Dedifferentiated amniotic fluid mesenchymal stem cell (primary cell): ENCODE measurements at regions not wholly inside any gene's neighbourhood (a gene's known extent, or its start where the extent isn't known, plus 50 kb on each side); places are given as distances from the start of the nearest gene placed in this dataset.
A peak's percentile ranks its signal among the peaks of the same experiment; 100 is the strongest.

Source experiments
- DNase-seq: peaks from one replicate; pipeline ENCODE4 v3.0.0-alpha.2; 2016; ENCODE audit errors: extremely low spot score

DNA sequence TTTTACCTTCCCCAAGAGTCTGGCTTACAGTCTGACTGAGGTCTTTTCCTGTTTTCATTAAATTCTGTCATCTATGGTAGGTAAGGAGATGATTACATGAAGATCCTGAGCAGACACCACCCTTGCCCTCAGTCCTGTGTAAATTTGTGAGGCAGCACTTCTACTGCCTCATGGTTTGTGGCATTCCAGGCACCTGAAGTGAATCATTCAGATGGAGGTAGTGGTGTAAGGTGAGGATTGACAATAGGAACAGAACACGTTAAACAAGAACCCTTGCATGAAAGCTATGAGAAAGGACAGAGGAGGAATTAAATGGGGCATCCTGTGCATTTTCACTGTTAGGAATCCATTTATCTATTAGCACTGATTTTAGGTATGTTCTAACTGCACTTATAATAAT, 618.6 kb downstream of the TLL1 start:
- DNase-seq, result no peak

- no peak for DNase-seq
Observed at GRCh38 chr4:166493924-166494345, 620.9 kb downstream of the TLL1 start.

DNA sequence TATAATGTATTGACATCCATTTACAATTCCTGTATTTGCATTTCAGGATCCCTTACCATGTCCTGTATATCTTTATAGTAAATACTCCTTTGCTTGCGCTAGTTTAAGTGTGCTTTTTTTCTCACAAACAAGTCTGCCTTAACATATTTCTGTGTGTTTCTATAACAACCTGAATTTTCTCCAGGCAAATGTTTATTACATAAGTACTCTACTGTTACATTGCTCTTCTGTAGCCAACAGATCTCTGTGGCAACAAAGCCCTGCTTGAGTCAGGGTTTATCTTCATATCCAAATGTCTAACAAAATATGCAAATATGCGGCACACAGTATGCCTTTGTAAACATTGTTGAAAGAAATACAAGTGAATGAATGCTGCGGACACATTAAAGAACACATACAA, 625.5 kb downstream of the TLL1 start:
- peak; percentile 54 for DNase-seq

- DNase-seq, result no peak
Observed at GRCh38 chr4:166499820-166500219, 626.8 kb downstream of the TLL1 start.

DNA sequence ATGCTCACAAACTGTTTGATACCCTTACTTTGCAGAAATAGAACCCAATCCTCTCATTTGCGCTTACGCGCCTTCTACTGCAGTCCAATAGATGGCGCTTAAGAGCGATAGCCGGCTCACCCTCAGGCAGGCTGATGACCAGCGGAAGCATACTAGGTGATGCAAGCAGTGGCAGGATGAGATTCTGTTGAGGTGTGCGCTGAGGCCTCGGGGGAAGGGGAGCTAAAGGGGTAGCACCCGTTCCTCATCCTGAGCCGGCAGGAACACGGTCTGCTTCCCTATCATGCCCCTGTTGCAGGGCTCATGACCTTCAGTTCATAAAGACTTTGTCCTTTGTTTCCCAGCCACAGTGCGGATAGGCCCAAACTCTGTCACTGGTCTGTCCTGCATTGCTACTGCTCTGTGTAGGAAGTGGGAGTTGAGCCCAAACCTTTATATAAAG, 628.9 kb downstream of the TLL1 start:
- DNase-seq, result no peak

- DNase-seq, result no peak
Observed at GRCh38 chr4:166502660-166503059, 629.6 kb downstream of the TLL1 start.

- no peak for DNase-seq
Observed at GRCh38 chr4:166506051-166506450, 633.0 kb downstream of the TLL1 start.

DNA sequence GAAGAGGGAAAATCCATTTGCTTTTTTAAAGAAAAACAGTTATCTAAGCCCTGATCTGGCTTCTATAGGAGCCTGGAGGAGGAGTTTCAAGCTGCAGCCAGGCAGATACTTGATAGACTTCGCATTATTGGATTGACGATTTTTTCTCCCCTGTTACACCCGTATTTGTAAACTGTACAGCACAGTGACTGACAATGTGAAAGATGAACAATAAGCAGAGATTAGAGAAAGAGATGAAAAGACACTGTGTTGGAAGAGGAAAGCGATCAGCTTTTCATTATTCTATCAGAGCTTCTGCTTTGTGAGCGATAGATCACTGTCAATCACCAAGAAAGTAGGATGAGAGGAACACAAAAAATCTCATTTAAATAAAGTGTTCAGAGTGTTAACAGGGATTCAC, 639.2 kb downstream of the TLL1 start:
- no peak for DNase-seq

DNA sequence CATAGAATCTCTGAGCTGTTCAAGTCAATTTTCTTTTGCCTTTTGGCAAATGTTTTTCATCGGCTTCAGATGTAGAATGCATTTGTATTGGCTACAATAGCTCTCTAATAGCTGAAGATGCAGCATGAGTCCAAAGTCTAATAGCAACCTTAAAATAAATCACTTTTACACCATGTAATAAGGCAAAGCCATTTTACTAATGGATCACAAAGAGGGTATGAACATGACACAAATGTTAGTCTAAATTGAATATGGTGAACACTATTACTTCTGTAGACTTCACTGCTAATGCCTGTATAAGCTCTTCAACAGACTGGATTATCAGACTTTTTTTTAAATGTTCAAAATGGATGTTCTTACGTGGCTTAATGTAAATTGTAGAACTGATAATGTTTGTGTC, 645.3 kb downstream of the TLL1 start:
- DNase-seq, result no peak

DNA sequence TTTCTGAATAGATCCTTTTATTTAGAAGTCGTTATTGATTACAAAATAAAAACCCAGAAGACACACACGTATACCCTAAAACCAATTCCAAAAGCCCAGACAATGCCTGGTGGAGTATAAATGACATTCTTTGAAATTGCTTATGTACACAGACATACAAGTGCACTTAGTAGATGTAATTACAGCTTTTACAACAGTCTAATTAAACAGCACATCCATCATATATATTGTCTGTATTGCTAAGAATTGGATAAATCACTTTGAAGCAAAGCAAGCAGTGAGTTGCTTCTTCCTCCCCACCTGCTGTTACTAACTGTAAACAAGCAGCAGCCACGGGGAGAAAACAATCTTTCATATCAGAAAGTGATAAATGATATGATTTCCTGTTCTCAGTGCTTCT, 645.7 kb downstream of the TLL1 start:
- no peak for DNase-seq

DNA sequence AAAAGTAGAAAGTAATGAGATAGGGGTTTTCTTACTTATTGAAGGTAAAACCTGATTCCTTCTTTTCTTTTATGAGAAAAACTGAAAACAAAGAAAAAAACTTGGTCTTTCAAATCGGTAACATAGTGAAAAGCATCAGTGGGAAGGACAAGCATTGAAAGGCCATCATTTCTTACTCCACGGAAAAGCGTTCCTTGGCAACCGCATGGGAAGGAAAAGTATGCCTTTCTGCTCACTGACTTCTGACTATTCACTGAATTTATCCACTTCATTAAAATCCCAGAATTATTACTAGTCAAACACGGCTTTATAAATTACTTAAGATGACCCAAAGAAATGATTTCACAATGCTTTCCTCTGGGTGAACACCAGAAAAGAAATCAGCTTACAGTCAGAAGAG, 646.7 kb downstream of the TLL1 start:
- no peak for DNase-seq

- DNase-seq, result no peak
Observed at GRCh38 chr4:166527500-166527899, 654.5 kb downstream of the TLL1 start.

DNA sequence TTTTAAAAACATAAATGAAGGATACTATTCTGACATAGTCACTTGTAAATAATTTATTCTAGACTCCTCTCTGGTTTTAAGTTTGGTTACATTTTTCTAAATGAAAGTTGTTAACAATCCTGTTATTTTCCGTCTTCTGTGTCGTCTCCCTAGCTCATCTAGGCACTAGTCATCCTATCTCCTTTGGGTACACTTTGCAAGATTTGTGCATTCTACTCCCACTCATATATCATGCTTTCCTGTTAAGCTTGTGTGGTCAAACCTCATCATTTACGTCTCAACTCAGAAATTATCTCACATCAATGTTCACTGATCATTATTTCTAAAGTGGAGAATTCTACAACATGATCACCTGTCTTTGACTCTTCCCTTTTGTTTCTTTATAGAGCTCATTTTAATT, 658.7 kb downstream of the TLL1 start:
- no peak for DNase-seq

DNA sequence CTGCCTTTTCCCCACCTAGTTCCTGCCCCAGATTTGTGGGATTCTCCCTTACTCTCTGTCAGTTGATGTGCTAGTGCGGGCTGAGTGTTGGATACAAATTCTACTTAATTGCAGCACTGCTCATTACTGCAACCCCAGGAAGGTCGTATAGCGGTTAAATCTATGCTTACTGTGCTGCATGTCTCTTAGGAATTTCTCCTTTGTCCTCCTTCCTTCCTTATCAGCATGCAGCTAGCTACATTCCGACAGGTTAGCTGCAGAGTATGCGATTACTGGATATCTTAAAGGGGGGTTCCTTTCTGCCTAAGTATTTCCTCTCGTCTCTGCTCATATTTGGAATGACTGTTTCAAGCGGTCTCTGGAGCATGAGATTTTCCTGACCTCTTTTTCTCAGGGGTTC, 662.8 kb downstream of the TLL1 start:
- no peak for DNase-seq

DNA sequence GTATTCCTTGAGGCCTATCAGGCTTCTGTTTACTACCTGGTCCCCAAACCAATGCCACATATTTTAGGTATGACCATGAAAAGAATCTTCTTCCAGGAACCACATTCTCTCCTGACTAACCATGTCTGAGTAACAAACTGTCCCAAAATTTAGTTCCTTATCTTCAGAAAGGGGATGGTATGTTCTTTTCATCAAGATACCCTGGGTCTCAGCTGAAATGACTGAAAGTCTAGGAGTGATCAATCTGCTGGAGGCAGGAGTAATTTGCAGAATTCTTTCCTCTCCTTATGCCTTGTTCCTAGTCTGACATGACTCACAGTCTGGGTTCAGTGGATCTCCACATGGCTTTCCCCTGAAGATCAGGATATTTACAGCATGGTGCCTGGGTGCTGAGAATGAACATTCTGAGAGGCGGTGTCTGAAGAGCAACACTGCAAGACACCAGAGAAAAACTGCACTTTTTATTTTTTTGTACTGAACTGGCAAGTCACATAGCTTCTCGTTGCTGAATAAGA, 665.5 kb downstream of the TLL1 start:
- no peak for DNase-seq

DNA sequence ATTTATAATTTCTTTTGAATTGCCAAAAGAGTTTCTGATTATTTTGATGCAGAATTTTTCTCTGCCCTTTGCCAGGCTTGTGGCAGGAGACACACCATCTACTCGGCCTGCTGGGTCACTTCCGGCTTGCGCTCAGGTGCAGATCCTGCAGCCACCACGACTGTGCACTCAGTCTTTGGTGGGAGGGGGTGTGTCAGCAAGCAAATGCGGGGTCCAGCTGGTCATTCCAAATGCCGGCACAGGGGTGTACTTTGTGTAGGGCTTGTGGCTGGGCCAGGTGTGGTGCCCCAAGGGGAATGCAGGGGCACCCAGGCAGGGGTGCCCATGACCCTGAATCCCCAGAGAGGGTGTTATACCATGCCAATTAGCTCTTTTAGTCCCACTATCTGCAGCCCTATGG, 673.0 kb downstream of the TLL1 start:
- no peak for DNase-seq

DNA sequence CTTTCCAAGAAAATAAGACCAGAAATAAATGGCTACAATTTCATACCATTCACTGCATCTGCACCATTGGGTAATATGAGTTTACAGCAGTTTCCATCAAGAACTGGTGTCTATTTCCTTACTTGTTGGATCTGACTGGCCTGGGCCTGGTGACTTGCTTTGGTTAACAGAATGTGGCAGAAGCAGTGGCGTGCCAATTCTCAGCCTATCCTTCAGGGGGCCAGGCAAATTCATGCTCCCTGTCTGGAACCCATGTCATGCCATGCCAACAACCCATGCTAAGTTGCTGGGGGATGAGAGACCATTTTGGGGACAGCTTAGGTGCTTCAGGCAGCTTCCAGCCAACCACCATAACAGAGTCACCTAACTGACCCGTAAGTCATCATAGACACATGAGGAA, 656.7 kb downstream of the SPOCK3 start:
- no peak for DNase-seq

GRCh38 chr4:166585491-166585890, 648.8 kb downstream of the SPOCK3 start:
- no peak for DNase-seq

DNA sequence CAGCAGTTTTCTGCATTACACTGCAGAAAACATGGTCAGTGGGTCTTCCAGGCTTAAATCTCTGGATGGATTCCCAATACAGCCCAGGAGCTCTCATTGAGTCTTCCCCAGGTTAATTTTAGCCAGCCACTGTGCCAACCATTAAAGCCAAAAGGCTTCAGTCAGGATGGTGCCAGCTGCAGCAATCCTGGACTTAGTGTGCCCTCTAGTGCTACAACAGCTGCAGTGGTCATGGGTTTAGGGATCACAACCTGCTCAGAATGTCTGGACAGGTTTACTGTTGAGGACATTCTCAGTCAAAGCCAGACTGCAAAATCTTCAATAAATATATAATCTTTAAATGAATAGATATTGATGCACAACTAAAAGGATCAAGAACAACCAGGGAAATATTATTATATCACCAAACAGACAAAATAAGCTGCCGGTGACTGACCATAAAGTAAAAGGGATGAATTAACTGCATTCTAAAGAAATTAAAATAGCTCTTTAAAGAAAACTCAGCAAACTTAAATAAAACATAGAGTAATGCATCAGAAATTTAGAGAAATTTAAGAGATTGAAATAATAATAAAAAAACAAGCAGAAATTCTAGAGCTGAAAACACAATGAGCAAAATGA, 639.9 kb downstream of the SPOCK3 start:
- DNase-seq, result peak; percentile 40

- no peak for DNase-seq
Observed at GRCh38 chr4:166600264-166600663, 634.0 kb downstream of the SPOCK3 start.

- no peak for DNase-seq
Observed at GRCh38 chr4:166602068-166602467, 632.2 kb downstream of the SPOCK3 start.

- no peak for DNase-seq
Observed at GRCh38 chr4:166622425-166622977, 611.8 kb downstream of the SPOCK3 start.

GRCh38 chr4:166625018-166625637, 609.2 kb downstream of the SPOCK3 start:
- DNase-seq, result no peak
